Left ventricle myocardium inferior (tissue), 1 donor: ENCODE measurements at regions not wholly inside any gene's neighbourhood (a gene's known extent, or its start where the extent isn't known, plus 50 kb on each side); places are given as distances from the start of the nearest gene placed in this dataset.

Experiments used
- DNase-seq: peaks from one replicate; pipeline ENCODE4 v3.0.0-alpha.2; 2020
- H3K27ac ChIP-seq: fragments of 200-600 bp; replicated peaks from 2 replicates; pipeline ENCODE4 v1.8.0; 2021
- H3K27me3 ChIP-seq: fragments of 200-600 bp; 2 replicates; pipeline ENCODE4 v1.8.0; 2021; ENCODE audit warnings: low read depth
- H3K36me3 ChIP-seq: fragments of 200-600 bp; 2 replicates; pipeline ENCODE4 v1.8.0; 2021
- H3K4me1 ChIP-seq: fragments of 200-600 bp; 2 replicates; pipeline ENCODE4 v1.8.0; 2021
- H3K4me3 ChIP-seq: fragments of 200-600 bp; 2 replicates; pipeline ENCODE4 v1.8.0; 2021; ENCODE audit warnings: mild to moderate bottlenecking, moderate library complexity
- H3K9me3 ChIP-seq: fragments of 200-600 bp; replicated peaks from 2 replicates; pipeline ENCODE4 v1.8.0; 2021
- intact Hi-C: fragments of 100-400 bp; cut with micrococcal nuclease; formaldehyde crosslinking; loops from one replicate; pipeline ENCODE4 v1.11.0; 2022
- TF ChIP-seq, protein P1 (sequence below): fragments of 200-600 bp; IDR thresholded peaks from 2 replicates; pipeline ENCODE4 v1.8.0; 2021; ENCODE audit warnings: antibody characterized with exemption, mild to moderate bottlenecking, borderline replicate concordance
- donor health status: DM: no; HTN: yes; CAD: no; lungs with severe emphysema.

DNA sequence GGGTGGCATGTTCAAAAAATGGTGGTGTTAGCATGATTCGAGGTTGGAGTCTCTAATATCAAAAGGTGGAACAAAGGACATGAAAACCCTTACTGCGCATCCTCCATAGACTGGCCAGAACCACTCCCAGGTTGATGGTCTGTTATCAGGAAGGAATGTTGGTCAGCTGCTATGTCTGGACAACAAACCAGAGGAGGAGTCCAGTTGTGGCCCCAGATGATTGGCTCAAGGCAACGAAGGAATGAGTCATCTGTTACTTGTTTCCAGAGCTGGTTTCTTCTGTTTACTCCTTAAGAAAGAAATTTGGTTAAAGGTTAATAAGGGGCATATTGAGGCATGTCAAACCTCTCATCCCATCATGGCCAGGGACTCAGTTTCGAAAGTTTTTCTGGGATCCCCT lies 56.8 kb upstream of the GRIA4 start:
- no peaks in the 10 kb centered on the region for H3K4me1 ChIP-seq
- no peak overlapping the region for H3K4me3 ChIP-seq
- intact Hi-C loops, result no loop called here
- H3K27me3 ChIP-seq, result no peaks in the 10 kb centered on the region
- no peak for DNase-seq
- H3K27ac ChIP-seq, result no peak overlapping the region
- no peaks in the 10 kb centered on the region for H3K9me3 ChIP-seq
- no peaks in the 10 kb centered on the region for H3K36me3 ChIP-seq
- TF ChIP-seq, protein P1, sequence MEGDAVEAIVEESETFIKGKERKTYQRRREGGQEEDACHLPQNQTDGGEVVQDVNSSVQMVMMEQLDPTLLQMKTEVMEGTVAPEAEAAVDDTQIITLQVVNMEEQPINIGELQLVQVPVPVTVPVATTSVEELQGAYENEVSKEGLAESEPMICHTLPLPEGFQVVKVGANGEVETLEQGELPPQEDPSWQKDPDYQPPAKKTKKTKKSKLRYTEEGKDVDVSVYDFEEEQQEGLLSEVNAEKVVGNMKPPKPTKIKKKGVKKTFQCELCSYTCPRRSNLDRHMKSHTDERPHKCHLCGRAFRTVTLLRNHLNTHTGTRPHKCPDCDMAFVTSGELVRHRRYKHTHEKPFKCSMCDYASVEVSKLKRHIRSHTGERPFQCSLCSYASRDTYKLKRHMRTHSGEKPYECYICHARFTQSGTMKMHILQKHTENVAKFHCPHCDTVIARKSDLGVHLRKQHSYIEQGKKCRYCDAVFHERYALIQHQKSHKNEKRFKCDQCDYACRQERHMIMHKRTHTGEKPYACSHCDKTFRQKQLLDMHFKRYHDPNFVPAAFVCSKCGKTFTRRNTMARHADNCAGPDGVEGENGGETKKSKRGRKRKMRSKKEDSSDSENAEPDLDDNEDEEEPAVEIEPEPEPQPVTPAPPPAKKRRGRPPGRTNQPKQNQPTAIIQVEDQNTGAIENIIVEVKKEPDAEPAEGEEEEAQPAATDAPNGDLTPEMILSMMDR, result no peak

DNA sequence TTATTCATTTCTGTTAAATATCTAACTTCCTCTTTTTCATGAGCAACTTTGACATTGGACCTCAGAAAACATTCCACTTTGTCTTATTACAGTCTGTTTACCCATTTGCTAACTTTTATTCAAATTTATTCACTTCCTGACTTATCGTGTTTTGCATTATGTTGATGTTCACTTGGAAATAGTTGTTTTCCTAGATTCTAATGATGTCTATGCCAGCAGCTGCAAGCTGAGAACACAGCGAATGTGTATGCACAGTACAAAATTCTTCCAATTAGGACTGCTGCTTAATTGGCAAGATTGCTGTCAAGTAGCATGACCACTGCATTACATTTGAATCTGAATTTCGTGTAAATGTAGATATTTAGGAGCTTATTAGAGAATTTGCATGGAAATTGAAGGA lies 61.5 kb upstream of the GRIA4 start:
- no peaks in the 10 kb centered on the region for H3K27me3 ChIP-seq
- H3K36me3 ChIP-seq, result no peaks in the 10 kb centered on the region
- H3K4me1 ChIP-seq, result no peaks in the 10 kb centered on the region
- intact Hi-C loops, result no loop called here
- H3K9me3 ChIP-seq, result no peaks in the 10 kb centered on the region
- H3K27ac ChIP-seq, result no peak overlapping the region
- TF ChIP-seq, protein P1, result no peak
- DNase-seq, result no peak
- H3K4me3 ChIP-seq, result no peak overlapping the region

DNA sequence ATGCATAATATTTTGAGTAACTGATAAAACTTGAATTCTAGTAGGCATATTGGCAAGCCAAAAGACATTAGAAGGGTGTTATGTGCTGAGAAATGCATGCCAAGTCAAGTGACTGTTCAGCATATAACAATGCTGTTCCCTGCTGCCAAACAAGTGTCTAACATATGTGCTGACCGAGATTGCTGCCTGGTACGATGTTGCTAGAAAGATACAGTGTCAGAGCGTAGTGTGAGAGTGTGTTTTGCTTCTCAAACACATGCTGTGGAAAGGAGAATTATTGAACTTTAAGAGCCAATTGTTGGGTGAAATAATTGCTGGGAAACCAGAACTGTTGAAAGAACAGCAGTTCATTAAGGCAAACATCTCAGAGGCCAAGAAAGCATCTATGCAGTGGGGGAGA lies 71.3 kb upstream of the GRIA4 start:
- Histone ChIP-seq H3K4me3 (no peak overlapping the region), H3K27me3 (no peaks in the 10 kb centered on the region), H3K36me3 (no peaks in the 10 kb centered on the region), H3K9me3 (no peaks in the 10 kb centered on the region), H3K4me1 (no peaks in the 10 kb centered on the region), H3K27ac (no peak overlapping the region)
- TF ChIP-seq, protein P1, result no peak
- intact Hi-C loops, result no loop called here
- no peak for DNase-seq

DNA sequence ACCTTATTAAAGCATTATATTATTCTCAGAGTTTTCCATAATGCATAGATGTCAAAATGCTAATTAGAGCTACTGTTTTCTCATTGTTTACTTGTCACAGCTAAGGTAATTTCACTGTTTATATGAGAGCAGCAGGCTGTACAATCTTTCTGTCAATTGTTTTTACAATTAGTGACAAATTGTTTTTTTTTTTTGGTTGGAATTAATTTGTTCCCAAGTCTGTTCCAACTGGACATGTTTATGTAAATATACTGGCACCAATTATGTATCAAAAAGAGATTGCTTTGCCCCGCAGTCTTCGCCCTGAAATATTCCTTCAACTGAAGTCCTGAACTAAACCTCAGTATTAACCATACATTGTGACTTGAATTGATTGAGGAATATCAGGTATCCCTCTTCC lies 72.3 kb upstream of the GRIA4 start:
- H3K9me3 ChIP-seq, result no peaks in the 10 kb centered on the region
- H3K36me3 ChIP-seq, result no peaks in the 10 kb centered on the region
- intact Hi-C loops, result no loop called here
- H3K4me1 ChIP-seq, result no peaks in the 10 kb centered on the region
- no peak overlapping the region for H3K4me3 ChIP-seq
- no peaks in the 10 kb centered on the region for H3K27me3 ChIP-seq
- TF ChIP-seq, protein P1, result no peak
- H3K27ac ChIP-seq, result no peak overlapping the region
- no peak for DNase-seq

DNA sequence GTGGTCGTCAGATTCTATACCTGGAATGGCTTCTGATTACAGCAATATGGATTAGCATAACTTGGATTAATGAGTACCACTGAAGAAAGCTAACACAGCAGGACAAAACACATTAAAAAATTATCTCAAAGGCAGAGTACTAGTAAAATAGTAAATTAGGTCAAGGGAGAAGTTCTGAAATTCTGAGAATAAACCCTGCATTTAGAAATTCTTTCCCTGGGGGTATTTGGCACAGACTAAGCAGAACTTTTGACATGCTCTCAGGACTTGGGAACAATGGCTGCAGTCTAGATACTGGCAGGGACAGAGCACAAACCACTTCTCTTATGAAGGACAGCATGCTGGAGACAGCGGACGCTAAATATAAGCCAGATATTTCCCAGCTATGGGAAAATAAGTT lies 85.6 kb upstream of the GRIA4 start:
- Histone ChIP-seq H3K9me3 (peaks cover 17% of the 10 kb centered on the region), H3K27ac (peak overlapping the region; percentile 48), H3K4me1 (peaks cover 4% of the 10 kb centered on the region), H3K4me3 (no peak overlapping the region), H3K27me3 (no peaks in the 10 kb centered on the region), H3K36me3 (no peaks in the 10 kb centered on the region)
- intact Hi-C loops, result no loop called here
- TF ChIP-seq, protein P1, result no peak
- DNase-seq, result no peak
